Astrocyte of the spinal cord (primary cell): ENCODE measurements at regions not wholly inside any gene's neighbourhood (a gene's known extent, or its start where the extent isn't known, plus 50 kb on each side); places are given as distances from the start of the nearest gene placed in this dataset.
A peak's percentile ranks its signal among the peaks of the same experiment; 100 is the strongest.
"Not testable (repeated sequence)": the region's sequence is repeated elsewhere in the genome, so short reads cannot be mapped to it uniquely, and the experiment has no call there.

Source experiments
- DNase-seq: peaks from one replicate; pipeline ENCODE4 v3.0.0; 2011; ENCODE audit warnings: low read depth, low spot score
- H3K4me3 ChIP-seq: 2 replicates; pipeline ENCODE4 v1.5.1; 2011; ENCODE audit warnings: low read depth, mild to moderate bottlenecking, low read length, moderate library complexity
- in situ Hi-C: cut with HindIII; loops from 2 replicates; pipeline ENCODE4 v1.10.0; 2017; ENCODE audit warnings: low sequenced_read_pairs
- TF ChIP-seq, protein P1 (sequence below): IDR thresholded peaks from 2 replicates; pipeline ENCODE4 v1.5.1; 2012; ENCODE audit warnings: low read depth, mild to moderate bottlenecking, low read length, inconsistent platforms

DNA sequence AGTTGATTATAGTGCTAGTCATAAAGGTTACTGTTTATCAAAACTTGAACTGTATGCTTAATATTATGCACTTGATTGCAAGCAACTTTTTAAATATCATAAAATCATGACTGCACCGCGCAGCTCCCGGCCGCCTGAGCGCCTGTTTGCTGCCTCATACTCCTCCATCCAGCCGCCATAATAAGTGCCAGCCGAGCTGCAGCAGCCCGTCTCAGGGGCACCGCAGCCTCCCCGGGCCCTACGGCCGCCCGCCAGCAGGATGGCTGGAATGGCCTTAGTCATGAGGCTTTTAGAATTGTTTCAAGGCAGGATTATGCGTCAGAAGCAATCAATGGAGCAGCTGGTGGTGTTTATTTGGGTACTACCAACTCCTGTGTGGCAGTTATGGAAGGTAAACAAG lies 337.2 kb downstream of the PAX3 start:
- no peak overlapping the region for H3K4me3 ChIP-seq
- TF ChIP-seq, protein P1, sequence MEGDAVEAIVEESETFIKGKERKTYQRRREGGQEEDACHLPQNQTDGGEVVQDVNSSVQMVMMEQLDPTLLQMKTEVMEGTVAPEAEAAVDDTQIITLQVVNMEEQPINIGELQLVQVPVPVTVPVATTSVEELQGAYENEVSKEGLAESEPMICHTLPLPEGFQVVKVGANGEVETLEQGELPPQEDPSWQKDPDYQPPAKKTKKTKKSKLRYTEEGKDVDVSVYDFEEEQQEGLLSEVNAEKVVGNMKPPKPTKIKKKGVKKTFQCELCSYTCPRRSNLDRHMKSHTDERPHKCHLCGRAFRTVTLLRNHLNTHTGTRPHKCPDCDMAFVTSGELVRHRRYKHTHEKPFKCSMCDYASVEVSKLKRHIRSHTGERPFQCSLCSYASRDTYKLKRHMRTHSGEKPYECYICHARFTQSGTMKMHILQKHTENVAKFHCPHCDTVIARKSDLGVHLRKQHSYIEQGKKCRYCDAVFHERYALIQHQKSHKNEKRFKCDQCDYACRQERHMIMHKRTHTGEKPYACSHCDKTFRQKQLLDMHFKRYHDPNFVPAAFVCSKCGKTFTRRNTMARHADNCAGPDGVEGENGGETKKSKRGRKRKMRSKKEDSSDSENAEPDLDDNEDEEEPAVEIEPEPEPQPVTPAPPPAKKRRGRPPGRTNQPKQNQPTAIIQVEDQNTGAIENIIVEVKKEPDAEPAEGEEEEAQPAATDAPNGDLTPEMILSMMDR, result no peak
- in situ Hi-C loops, result no loop called here
- no peak for DNase-seq

DNA sequence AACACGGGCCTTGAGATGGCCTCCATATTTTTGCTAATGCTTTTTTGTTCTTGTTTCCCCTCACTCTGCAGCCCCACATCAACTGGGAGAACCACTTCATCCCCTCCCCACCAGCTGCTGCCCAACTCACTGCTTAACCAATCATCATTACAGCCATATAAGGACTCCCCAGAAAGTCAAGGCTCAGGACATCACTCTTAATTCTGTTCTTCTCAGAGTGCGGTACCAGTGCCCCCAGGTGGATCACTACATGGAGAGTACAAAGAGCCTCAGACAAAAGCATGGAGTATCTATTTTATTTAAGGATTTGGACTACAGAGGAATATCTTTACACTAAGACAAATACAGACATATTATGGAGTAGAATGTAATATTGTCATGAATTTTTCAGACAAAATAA lies 340.6 kb downstream of the PAX3 start:
- in situ Hi-C loops, result no loop called here
- TF ChIP-seq, protein P1, result peak; percentile 16

DNA sequence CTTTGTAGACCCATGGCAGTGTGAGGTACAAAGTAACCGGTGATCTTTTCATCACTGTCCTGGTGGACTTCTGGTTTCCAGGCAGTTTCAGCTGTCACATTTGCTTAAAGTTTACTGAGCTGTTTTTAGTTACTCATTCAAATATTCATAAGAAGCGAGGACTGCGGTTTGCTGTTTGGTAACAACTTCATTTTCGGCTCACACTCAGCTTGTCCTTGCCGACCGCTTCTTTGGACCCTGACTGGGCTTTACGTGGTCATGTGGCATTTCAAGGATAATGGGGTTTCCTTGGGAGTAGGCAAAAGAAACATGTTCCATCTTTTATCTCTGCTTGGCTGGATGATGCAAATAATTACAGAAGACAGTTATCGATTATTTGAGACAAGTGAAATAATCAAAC lies 350.7 kb downstream of the PAX3 start:
- no peak overlapping the region for H3K4me3 ChIP-seq
- TF ChIP-seq, protein P1, result no peak
- DNase-seq, result no peak
- in situ Hi-C loops, result no loop called here

More for the DNA sequence above, 340.6 kb downstream of the PAX3 start:
- peak; percentile 15 for DNase-seq
- no peak overlapping the region for H3K4me3 ChIP-seq

DNA sequence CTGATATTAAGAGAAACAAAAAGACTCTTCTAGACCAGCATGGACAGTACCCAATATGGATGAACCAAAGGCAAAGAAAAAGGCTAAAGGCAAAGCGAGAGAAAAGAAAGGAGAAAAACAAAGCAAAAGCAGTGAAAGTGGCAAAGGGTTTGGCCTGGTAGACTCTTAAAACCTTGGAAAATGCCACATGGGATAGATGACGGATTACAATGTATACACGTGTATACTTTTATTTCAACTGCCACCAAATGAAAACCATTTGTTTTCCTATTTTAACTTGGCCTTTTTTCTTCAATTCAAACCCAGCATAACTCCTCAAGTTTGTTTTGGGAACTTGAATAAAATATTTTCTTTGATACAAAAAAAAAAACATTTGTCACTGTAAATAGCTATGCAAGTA lies 354.3 kb downstream of the PAX3 start:
- in situ Hi-C loops, H3K4me3 ChIP-seq, DNase-seq: not testable (repeated sequence)

DNA sequence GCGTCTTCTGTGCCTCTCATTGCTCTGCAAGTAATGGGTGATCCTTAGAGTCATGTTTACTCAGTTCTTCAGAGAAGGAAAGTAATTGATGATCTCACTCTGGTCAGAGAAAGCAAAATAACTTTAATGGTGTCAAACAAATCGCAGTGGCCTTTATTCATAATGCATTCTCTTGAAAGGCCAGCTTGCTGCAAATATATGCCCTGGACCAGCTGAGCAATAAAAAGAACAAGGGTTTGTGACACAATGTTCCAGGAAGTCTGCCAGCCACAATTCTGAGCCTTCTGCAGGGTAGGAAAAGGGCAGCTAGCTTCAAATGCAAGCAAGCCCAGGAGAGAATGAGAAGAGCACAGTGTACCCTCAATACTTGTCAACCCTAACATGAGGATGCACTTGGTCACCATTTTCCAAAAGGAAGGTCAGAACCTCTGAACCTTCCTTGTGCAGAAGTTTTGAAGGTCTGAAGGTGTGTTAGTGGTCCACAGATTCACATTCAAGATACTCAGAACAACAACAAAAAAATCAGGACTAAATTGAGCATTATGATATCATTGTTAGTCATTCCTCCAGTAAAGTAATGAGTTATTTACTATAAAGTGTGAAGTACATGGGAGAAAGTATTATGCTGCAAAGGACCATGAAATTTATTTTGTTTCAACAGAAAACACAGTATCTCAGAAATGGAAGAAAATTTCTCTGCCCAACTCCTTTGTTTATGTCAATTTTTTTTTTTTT lies 355.6 kb downstream of the PAX3 start:
- in situ Hi-C loops, result no loop called here
- TF ChIP-seq, protein P1, result no peak
- peak; percentile 86 for DNase-seq
- no peak overlapping the region for H3K4me3 ChIP-seq

DNA sequence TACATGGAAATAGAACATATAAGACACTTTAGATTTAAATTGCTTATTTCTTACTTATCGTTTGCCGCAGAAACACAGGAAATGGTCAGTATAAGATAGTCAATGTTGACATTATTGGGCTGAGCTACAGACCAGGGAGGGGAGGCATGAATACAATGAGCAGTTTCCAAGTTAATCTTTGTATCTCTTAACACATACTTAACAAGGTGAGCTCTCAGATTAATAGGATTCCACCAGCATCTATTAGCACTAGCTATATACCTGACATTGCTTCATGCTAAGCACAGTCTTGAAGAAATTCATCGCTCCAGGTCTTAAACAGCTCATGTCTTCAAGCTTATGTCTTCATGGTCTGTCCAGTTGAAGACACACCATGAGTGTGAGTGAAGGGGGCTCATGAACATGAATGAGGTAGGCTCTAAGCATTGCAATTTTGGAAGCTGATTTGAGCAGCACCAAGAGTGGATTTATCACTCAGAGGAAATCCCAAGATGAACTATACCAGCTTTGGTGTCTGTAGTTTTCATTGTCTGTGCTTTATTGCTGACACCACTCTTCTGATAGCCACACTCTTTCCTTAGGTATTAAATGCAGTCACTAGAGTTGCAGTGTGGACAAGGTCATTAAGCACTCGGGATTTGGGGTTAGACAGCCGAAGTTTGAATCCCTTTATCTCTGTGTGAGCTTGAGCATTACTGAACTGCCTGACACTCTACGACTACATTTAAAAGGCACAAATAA lies 359.3 kb upstream of the EPHA4 start:
- in situ Hi-C loops, result no loop called here
- no peak overlapping the region for H3K4me3 ChIP-seq
- no peak for DNase-seq
- TF ChIP-seq, protein P1, result no peak

DNA sequence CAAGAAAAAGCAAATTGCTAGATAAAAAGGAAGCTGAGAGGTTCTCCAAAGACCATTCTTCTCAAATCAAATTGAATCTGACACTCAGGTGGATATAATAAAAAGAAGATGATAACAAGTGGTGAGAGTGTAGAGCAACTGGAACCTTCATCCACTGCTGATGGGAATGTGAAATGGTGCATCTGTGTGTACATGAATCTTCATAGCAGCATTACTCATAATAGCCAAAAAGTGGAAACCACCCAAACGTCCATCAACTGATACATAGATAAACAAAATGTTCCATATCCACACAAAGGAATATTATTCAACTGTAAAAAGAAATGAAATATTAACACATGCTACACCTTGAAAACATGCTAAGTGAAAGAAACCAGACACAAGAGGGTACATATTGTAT lies 357.2 kb upstream of the EPHA4 start:
- DNase-seq, result no peak
- H3K4me3 ChIP-seq, result no peak overlapping the region
- in situ Hi-C loops, result no loop called here
- TF ChIP-seq, protein P1, result no peak
